GM21723 (cell line): ENCODE measurements at regions not wholly inside any gene's neighbourhood (a gene's known extent, or its start where the extent isn't known, plus 50 kb on each side); places are given as distances from the start of the nearest gene placed in this dataset.

Experiments
- ATAC-seq: cut with Tn5 transposase; IDR thresholded peaks from one replicate; pipeline ENCODE4 v1.9.1; 2021; ENCODE audit warnings: mild to moderate bottlenecking, moderate library complexity; ENCODE audit not compliant: unreplicated experiment

DNA sequence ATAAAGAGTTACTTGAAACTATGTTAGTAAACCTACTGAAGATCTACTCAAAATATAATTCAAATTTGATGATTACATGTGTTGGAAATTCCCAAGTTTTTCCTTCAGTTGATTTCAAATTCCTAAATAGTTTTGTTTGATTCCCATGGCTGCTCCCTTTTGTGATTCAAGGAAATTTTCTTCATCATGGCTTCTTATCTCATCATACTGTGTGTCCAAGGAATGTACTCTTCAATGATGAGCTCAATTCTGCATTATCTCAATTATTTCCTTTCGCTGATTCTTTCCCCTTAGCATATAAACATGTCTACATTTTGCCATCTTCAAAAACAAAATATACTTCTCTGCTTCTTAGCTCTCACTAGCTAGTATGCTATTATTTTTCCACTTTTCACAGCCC, 460.4 kb upstream of the NAALADL2 start:
- ATAC-seq, result no peak

DNA sequence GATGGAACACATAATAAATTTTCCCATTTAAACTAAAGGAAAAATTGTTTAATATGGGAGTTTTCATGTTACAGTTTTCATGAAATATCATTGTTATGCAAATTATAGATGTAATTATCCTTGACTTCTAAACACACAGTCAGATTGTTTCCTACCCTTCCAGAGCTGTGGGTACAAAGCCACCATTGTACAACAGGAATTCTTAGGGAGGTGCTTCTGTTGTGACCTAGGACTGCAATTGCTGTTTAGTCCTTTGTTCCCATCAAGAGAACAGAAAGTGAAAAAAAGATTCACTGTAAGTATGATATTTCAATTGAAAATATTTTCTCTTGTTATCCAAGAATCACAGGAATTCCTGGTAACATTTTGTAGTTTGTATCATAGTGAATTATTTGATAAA, 455.3 kb upstream of the NAALADL2 start:
- no peak for ATAC-seq

DNA sequence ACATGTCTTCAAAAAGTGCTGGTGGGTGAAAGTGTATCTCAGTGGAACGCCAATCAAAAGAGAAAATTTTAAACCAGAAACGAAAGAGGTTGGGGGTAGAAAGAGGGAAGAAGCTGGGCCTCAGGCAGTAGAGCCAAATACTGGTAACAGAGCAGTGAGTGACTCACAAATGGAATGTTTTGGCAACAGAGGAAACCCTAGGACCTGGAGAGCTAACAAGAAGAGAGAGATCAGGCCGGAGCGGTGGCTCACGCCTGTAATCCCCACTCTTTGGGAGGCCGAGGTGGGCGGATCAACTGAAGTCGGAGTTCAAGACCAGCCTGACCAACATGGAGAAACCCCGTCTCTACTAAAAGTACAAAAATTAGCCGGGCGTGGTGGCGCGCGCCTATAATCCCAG, 450.8 kb upstream of the NAALADL2 start:
- ATAC-seq, result no peak

DNA sequence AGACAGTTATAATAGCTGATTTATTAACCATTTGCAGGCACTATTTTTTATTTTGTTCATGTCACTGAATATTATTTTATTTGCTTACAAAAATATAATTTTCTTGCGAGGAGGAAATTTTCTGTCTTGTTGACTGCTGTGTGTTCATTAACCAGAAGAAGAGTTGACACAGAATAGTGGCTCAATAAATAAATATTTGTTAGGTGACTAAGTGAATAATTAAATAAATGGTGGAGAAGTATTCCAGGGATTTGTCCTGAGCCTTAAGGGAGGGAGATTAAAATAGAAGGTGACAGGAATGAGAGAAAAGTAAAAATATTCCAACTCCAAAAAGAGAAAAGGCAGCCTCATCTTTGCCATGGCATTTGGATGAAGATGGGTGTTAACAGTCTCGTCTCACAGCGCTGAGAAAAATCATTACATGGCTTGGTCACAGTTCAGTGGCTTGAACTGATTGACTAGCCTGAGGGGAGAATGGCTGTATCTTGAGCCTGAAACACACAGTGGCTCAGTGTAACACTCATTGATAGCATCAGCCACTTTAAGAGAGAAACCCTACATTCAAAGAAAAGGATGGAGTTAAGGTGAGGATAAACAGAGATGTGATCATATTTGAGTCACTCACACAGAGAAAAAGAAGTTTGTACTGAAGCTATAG, 449.9 kb upstream of the NAALADL2 start:
- no peak for ATAC-seq

DNA sequence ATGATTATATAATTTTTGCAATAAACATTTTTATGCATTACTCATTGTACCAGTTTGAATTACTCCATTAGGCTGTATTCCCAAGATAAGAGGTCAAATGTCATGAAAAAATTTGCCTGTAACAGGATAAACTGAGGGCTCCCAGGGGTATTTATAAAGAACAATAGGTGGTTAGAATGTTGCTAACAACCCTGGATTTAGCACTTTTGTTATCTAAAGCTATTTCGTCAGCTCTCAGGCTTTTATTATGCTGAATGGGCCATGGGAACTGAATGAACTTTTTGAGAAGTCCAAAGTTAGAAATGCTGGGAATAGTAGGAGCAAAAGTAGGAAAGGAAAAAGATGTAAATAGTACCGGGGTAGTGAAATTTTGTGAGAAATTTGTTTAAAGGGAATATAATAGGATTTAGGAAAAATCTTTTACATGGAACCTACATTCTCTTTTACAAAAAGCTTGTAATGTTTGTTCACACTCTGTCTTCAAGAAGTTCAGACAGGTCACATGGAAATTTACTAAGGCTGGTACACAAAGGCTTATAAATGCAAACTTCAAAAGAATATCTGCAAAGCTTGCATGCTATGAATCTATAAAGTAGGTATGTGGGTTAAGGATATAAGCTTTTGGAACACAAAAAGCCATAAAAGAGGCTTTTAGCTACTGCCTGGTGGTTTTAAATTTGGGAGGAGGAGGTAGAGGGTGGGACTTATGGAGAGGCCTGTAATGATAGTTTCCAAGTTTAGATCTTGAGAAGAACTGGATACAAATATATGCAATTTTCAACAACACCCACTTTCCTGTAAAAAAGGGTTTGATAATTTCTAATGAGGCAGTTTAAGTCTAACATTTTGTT, 445.8 kb upstream of the NAALADL2 start:
- no peak for ATAC-seq

DNA sequence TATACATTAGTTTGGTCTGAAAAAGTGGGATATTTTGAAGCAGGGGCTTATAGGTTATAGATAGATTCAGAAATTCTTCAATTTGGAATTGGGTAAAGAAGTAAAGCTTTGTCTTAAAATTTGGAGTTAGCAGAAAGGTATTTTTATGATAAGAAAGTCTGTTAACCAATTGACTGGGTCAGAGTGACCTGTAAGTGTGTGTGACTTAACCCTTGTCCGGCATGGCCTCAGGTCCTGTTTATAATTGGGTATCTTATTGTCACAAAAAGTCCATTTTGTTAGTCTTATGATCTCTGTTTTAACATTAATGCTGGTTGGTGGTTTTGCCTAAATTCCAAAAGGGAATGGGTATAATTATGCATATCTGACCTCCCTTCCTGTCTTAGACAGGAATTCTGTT, 444.2 kb upstream of the NAALADL2 start:
- no peak for ATAC-seq

DNA sequence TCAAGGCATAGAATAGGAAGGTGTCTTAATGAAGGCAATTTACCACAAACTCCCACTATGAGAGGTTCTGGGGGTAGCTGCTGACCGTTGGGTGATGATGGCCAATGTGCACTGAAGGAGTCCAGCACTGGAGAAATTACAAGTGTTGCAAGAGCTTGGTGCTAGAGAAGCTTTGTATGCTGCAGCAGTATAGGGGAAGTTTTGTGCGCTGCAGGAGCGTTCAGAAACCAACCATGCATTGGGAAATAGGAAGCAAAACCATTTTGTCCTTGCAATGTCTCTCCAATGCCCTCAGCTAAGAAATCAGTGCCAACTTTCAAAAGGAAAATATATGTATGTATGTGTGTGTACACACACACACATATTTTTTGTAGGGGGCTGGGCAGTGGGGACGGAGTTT, 441.6 kb upstream of the NAALADL2 start:
- no peak for ATAC-seq

DNA sequence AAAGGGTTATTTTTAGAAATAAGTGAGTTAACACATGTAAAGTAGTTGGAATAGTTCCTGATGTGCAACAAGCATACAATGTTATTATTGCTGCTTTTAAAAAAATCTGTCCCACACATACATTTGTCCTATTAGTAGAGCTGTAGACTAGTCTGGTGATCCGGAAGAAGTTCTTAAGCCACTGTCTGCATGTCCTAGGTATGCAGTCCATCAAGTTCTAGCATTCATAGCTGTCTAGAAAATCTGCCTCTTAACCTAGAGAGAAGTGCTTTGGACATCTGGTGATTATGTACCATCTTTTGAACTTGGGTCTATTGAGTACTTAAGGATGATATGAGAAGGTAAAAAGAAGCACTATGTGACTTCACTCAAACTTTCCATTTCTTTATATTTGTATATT, 439.9 kb upstream of the NAALADL2 start:
- no peak for ATAC-seq

DNA sequence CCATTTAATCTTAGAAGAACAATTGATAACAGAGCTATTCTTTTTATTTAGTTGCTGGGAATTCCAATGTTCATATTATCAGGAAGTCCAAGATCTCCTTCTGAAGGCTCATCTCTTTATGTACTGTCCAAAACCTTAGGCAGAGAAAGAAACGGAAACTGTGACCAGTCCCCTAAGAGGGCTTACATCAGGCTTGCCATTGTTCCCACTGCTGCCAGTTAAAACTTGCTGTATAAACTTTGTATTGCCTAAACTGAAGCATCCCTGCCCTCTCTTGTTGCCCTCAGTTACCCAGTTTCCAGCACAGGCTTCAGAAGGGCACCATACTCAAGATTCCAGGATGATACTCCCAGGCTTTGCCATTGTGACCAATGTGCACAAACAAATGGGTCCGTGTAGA, 435.2 kb upstream of the NAALADL2 start:
- ATAC-seq, result no peak

DNA sequence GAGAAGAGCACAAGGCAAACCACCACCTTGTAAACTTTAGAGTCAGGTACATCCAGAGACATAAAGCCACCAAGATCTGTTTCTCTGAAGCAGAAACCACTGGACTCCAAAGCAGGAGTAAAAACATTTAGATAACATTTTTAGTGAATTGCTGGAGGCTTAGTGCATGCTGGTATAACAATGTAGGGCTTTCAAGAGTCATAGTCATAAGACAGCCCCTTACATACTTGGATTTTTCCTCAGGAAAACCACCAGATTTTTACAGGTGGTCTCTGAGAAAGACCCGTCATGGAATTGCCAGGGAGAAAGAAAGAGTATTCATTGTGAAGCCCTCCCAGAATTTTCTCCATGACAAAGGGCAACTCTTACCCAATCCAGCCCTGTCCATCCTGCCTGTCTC, 434.5 kb upstream of the NAALADL2 start:
- ATAC-seq, result no peak

DNA sequence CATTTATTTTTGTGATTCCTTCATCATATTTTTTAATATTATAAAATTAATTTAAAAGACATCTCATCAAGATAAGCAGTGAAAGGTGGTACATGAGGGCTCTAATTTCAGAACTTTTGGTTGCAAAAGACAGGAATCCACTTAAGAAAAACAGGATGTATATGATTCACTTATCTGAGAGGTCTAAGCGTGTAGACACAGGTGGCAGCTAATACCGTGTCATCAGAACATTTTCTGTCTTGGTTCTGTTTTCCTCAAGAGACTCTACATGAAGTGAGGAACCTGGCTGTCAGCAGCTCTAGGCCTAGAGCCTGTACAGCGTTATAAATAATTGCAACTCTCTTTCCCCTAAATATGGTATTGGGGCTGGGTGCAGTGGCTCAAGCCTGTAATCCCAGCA, 433.7 kb upstream of the NAALADL2 start:
- ATAC-seq, result no peak

DNA sequence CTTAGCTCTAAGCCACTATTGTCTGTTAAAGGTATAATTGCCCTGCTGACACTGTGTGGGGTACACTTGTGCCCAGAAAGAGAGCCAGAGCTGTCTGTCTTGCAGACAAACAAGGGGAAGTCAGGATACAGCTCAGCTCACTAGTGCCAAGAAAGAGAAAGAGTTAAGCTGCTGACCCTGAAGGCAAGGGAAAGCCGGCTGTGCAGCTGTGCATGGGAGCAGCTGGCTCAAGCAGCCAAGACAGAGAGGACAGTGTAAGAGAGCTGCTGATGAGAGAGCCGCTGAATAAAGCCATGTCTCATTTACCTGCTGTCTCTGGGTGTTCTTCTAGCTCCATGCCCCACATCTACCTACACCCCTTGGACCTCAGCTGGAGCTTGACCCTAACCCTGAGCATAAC, 428.1 kb upstream of the NAALADL2 start:
- ATAC-seq, result no peak

DNA sequence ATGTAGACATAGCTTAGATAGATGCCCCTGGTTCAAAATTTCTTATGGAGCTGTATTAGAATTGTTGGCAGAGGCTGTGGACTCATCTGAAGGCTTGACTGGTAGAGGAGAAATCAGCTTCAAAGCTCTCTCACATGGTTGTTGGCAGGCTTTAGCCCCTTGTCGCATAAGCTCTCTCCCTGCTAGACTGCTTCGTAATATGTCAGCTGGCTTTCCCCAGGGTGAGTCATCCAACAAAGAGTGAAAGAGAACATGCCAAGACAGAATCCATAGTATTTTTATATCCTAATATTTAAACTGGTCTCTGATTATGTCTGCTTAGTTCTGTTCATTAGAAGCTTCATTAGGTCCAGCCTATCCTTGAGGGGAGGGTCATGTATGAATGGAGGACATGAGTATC, 427.4 kb upstream of the NAALADL2 start:
- no peak for ATAC-seq

DNA sequence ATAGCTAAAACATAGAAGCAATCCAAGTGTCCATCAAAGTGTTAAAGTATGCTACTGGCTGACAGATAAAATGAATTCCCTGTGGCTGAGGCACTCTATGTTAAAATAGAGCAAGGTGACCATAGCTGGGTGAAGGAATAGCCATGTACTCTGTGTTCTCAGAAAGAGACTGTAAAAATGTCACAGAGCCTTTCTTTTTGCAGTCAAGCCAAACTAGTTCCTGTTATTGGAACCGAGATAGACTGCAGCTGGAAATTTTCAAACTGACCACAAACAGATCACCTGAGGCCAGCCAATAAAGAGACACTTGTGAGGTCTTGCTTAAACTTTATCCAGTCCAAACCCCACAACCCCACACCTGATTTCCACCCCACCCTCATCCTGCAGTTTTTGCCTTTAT, 422.8 kb upstream of the NAALADL2 start:
- ATAC-seq, result no peak

DNA sequence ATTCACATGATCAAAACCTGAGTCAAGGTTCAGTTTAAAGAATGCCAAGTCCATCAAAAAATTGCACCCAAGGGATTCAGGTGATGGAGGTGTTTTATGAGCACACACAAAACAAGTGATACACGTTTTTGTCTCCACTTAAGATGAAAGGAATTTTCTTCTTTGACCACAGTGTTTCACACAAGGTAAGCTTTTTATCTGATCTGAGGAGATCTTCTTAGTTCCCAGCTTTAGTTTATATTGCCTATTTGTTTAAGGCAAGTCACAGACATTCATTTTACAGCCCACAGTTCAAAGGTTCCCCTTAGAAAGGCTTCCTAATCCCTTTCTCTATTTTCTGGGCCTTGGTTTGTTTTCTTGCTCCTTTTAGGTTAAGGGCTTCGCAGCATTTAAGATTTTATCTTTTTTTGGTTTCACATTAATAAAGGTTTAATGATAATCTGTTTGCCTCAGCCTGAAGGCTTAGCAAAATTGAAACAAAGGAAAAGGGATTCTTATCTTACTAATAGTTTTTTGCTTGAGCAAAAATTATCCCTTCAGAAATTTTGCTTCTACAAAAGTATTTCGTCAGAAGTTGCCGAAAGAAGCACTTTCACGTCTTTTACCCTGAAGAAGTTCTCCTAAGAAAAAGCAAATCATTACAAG, 420.5 kb upstream of the NAALADL2 start:
- ATAC-seq, result no peak

DNA sequence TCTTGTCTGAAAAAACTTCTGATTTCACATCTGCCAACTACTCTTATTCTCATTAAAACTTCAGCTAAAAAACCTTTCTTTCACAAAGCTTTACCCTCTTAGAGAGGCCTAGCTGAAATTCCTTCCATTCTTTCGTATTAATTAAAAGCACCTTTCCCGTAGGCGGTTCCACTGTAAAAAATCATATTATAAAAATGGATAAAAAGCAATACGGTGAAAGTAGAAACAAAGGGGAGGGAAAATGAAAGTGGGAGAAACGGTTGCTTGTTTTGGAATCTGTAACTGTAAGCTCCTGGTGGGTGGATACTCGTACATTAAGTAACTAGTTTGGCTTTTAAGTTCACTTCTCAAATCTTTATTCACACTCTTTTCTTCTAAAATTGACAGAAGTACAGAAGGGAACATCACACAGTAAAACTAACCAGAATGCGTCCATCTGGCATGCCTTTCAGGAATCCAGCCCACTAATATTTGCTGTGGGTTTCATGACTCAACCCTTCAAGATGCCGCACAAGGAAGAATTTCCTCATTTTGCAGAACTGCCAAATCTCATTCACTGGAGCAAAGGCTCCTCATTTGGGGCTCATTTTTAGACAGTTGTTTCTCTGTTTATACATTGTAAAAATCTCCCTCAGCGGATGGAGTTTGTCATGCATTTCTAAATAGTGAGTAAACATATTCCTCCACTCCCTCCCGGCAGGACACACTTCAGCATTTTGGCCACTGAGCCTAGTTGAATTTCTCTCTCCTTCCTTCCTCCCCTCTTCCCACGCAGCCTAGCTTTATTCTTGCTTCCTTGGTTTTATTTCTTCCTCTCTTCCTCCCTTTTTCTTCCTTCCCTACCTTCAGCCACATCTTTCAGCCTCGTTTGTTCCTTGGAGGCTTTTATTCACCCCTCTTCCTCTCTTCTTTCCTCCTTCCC, 419.5 kb upstream of the NAALADL2 start:
- ATAC-seq, result no peak

DNA sequence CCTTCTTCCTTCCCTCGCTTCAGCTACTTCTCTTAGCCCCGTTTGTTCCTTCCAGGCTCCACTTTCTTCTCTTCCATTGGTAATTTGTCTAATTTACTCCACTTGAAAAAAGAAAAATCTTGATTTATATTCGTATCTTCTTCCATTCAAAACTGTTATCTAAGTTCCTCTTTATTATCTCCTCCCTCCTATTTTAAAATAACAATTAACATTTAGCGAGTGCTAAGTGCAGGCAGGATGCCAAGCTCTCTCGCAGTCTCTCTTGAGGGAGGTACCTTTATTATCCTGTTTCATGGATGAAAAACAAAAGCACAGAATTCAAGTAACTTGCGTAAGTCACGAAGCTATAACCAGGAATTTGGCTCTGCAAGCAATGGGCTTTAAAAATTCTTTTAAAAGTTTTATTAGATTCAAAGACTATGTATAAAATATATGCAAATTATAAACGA, 418.9 kb upstream of the NAALADL2 start:
- no peak for ATAC-seq

DNA sequence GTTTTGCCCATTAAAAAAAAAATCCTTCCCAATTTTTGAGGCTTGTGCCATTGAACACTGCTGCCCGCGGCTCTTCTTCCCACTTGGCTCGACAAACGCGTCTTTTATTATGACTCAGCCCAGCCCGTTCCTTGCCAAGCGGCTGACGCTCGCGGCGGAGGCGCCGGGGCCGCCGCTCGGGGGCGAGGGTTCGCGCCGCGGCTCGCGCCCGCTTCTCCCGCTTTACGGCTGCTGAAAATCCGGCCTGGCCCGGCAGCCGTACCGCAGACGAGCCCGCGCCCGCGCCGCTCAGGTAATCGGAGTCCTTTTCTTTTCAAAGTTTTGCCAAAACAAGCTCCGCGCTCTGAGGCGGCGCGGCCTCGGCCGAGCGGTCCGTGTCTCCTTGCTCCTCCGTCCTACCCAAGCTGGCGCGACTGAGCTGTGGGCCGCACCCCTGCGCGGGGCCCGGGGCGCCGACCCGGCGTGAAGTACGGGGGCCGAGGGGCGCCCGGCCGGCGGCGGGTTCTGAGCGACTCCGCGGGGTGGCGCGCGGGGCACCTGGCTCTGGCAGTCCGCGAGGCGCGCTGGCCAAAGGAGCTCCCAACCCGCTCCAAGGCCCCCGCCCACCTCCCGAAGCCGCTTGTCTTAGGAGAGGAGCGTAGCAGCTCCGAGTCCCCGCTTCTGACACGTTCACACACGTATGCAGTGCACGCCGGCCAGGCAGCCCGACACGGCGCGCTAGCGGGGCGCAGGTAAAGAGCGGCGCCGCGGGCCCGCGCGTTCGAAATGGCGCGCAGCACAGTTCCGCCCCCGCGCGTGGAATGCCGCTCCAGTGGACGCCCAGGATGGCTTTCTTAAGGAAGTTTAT, 418.2 kb upstream of the NAALADL2 start:
- ATAC-seq, result peak; percentile 85

DNA sequence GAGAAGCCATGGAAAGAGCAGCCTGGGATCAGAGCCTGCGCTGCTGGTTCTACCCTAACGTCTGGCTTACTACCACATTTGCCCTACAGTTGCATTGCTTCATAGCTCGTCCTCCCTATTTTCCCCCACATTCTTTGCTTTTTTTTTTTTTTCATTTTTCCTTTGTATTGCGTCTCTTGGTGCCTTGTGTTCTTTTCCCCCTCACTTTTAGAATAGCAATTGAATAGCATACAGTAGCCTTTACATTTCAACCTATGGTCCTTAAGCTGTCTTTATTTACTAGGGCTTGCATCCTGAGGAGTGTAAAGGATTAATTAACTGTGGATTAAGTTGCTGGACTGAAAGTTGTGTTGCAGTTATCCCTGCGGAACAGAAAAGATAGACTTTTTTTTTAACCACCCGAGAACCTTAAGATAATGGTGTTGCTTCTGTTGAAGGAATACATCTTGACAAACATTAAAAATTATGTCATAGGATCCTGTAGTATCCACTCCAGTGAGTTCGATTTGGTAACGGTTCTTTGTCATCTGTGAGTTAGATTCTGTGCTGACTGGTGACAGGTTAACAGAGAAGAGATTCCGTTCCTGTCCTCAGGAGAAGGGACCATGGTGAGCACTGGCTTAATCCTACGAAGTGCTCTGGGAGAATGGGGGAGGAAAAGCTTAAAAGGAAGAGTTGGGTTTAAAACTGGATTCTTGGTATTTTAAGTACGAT, 417.4 kb upstream of the NAALADL2 start:
- no peak for ATAC-seq
